OCI-LY1 (cell line): ENCODE measurements at regions not wholly inside any gene's neighbourhood (a gene's known extent, or its start where the extent isn't known, plus 50 kb on each side); places are given as distances from the start of the nearest gene placed in this dataset.

ENCODE experiments used
- CTCF ChIP-seq: fragments of 200-600 bp; sonication (generic), shearing (Covaris generic); IDR thresholded peaks from 2 replicates; pipeline ENCODE4 v1.5.1; 2017; ENCODE audit warnings: mild to moderate bottlenecking, antibody characterized with exemption, low read length, moderate library complexity, mixed read lengths
- EZH2 ChIP-seq: fragments of 200-600 bp; sonication (generic), shearing (Covaris generic); IDR thresholded peaks from 2 replicates; pipeline ENCODE4 v1.8.0; 2017; ENCODE audit warnings: borderline replicate concordance, mixed run types, mild to moderate bottlenecking, antibody characterized with exemption, low read length, moderate library complexity, mixed read lengths

GRCh38 chr17:77839698-77840512 lies 118.6 kb upstream of the TNRC6C start:
- TF ChIP-seq CTCF, result no peak
- no peak for TF ChIP-seq EZH2
